ENCODE measurements at regions not wholly inside any gene's neighbourhood (a gene's known extent, or its start where the extent isn't known, plus 50 kb on each side); places are given as distances from the start of the nearest gene placed in this dataset.

- TF ChIP-seq, protein P1, sequence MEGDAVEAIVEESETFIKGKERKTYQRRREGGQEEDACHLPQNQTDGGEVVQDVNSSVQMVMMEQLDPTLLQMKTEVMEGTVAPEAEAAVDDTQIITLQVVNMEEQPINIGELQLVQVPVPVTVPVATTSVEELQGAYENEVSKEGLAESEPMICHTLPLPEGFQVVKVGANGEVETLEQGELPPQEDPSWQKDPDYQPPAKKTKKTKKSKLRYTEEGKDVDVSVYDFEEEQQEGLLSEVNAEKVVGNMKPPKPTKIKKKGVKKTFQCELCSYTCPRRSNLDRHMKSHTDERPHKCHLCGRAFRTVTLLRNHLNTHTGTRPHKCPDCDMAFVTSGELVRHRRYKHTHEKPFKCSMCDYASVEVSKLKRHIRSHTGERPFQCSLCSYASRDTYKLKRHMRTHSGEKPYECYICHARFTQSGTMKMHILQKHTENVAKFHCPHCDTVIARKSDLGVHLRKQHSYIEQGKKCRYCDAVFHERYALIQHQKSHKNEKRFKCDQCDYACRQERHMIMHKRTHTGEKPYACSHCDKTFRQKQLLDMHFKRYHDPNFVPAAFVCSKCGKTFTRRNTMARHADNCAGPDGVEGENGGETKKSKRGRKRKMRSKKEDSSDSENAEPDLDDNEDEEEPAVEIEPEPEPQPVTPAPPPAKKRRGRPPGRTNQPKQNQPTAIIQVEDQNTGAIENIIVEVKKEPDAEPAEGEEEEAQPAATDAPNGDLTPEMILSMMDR (IDR thresholded peaks at IDR 0.05): no peak
- no peak for TF ChIP-seq POLR2A (IDR thresholded peaks at IDR 0.05)
- Histone ChIP-seq H3K27ac (no peak overlapping the region), H3K27me3 (no peaks in the 10 kb centered on the region), H3K4me1 (no peaks in the 10 kb centered on the region), H3K9me3 (no peaks in the 10 kb centered on the region), H3K36me3 (no peaks in the 10 kb centered on the region), H3K4me3 (no peak overlapping the region)
- DNase-seq: no peak
- intact Hi-C loops (cut with DNase I): no loop called here
Measured at GRCh38 chr3:159532577-159532976, 456.1 kb upstream of the IL12A start.

- 49 to 62% methylated on average over 3 of the region's 3 CpGs for WGBS, 2 donors
- H3K4me3 ChIP-seq: no peak overlapping the region
Measured at GRCh38 chr3:159534496-159534895, 454.1 kb upstream of the IL12A start.

GRCh38 chr3:159536876-159537275 is 451.8 kb upstream of the IL12A start:
- TF ChIP-seq POLR2A (IDR thresholded peaks at IDR 0.05): no peak
- TF ChIP-seq, protein P1 (IDR thresholded peaks at IDR 0.05): no peak
- H3K4me1 ChIP-seq: no peaks in the 10 kb centered on the region

More at GRCh38 chr3:159534496-159534895, 454.1 kb upstream of the IL12A start:
- no peak for DNase-seq
- H3K36me3 ChIP-seq: no peaks in the 10 kb centered on the region
- H3K27me3 ChIP-seq: no peaks in the 10 kb centered on the region
- no peaks in the 10 kb centered on the region for H3K4me1 ChIP-seq
- no peak for TF ChIP-seq POLR2A (IDR thresholded peaks at IDR 0.05)
- TF ChIP-seq, protein P1 (IDR thresholded peaks at IDR 0.05): no peak
- intact Hi-C loops (cut with DNase I): no loop called here
- no peak overlapping the region for H3K27ac ChIP-seq
- no peaks in the 10 kb centered on the region for H3K9me3 ChIP-seq

DNA sequence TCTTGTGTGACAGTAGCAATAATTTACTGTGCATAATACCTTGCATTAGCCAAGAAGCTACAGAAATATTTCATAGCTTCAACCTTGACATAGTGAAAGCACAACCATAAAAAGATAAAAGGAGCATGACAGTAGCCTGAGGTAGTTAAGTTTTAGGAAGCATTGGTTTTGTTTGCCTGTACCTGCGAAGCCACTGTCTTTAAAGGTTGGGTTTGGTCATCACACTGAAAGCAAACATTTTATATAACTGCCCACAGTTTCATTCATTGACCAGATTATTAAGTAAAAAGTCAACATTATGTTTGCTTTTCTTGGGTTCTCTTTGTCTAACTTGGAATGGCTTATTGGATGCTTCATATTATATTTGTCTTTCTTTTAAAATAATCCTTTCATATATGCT is 450.1 kb upstream of the IL12A start:
- H3K4me3 ChIP-seq: no peak overlapping the region
- no peaks in the 10 kb centered on the region for H3K27me3 ChIP-seq
- 18 to 44% methylated on average over 1 of the region's 1 CpG for WGBS, 2 donors
- no peaks in the 10 kb centered on the region for H3K4me1 ChIP-seq
- H3K36me3 ChIP-seq: no peaks in the 10 kb centered on the region
- no peak for DNase-seq
- H3K9me3 ChIP-seq: no peaks in the 10 kb centered on the region
- intact Hi-C loops (cut with DNase I): no loop called here
- H3K27ac ChIP-seq: no peak overlapping the region
- TF ChIP-seq POLR2A (IDR thresholded peaks at IDR 0.05): no peak
- TF ChIP-seq, protein P1 (IDR thresholded peaks at IDR 0.05): no peak

More at GRCh38 chr3:159536876-159537275, 451.8 kb upstream of the IL12A start:
- H3K9me3 ChIP-seq: no peaks in the 10 kb centered on the region
- intact Hi-C loops (cut with DNase I): no loop called here
- no peak overlapping the region for H3K27ac ChIP-seq
- no peaks in the 10 kb centered on the region for H3K27me3 ChIP-seq
- WGBS, 2 donors: 94 to 95% methylated on average over 1 of the region's 1 CpG
- H3K4me3 ChIP-seq: no peak overlapping the region
- H3K36me3 ChIP-seq: no peaks in the 10 kb centered on the region
- no peak for DNase-seq

DNA sequence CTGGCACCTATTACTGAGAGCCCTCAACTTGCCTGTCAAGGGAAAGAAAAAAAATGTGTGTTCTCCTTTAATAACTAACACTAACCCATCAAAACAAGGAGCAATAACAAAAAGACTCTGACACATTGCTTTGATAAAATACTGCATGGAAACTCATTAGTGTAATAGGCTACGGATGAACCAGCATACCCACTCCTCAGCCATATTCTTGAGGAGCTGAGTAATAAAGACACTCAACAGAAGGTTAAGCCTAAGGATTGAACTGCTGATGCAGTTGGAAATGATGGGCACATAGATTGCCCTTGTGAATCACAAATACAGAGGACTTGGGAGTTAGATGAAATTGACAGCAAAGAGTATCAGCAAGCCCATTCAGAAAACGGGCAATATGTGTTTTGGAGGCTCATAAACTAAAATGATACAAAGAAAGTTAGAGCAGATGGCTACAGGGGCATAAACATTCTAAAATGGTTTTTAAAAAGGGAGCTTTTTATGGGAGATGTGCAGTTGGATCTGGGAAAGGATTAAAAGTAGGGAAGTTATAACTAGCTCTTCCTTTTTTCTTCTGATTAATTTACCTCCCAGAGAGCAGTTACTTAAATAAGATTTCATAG is 447.6 kb upstream of the IL12A start:
- Histone ChIP-seq H3K4me3 (no peak overlapping the region), H3K36me3 (no peaks in the 10 kb centered on the region), H3K27me3 (no peaks in the 10 kb centered on the region), H3K27ac (no peak overlapping the region), H3K4me1 (no peaks in the 10 kb centered on the region), H3K9me3 (no peaks in the 10 kb centered on the region)
- intact Hi-C loops (cut with DNase I): no loop called here
- TF ChIP-seq, protein P1 (IDR thresholded peaks at IDR 0.05): no peak
- TF ChIP-seq POLR2A (IDR thresholded peaks at IDR 0.05): no peak
- 35 to 52% methylated on average over 2 of the region's 2 CpGs for WGBS, 2 donors
- no peak for DNase-seq
